ENCODE measurements at regions not wholly inside any gene's neighbourhood (a gene's known extent, or its start where the extent isn't known, plus 50 kb on each side); places are given as distances from the start of the nearest gene placed in this dataset.

DNA sequence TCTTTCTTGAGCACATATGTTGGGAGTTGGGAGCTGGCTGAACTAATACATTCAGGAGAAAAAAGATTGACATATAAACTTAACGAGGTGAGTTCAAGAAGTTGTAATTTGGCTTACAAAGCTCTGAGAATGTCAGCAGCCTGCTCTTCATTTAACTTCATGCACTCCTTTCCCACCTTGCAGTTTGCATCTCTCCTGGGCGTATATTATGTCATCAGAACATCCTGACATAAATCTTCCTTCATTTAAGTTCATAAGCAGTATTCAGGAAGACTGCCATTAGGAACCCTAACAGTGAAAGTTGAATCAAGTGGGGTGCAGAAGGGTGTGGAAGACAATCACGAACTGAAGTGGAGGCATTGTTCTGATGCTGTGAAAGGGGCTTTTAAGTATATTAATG, 288.1 kb downstream of the ARPP21 start:
- Mint-ChIP-seq H3K36me3 (no peaks in the 10 kb centered on the region), H3K4me3 (no peak overlapping the region), H3K27ac (no peak overlapping the region), H3K4me1 (no peaks in the 10 kb centered on the region), H3K27me3 (no peaks in the 10 kb centered on the region), H3K9me3 (no peaks in the 10 kb centered on the region)
- DNase-seq: no peak
- CTCF ChIA-PET: no interaction called here

DNA sequence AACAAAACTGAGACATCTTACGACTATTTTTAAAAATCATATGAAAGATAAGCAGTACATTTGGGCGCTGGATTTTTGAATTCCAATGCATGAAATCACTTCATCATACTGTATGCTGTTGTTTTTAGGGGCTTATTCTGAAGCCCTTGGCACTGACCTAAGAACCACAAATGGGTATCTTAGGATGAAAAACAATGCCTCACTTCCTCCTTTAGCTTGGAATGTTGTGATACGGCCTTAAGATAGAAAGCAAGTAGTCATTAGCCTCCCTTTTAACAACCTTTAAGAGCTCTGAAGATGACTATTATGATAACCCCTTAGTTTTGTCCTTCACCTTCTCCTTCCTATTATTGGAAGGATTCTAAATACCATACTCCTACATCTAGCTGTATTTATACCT, 289.8 kb downstream of the ARPP21 start:
- Mint-ChIP-seq H3K9me3 (no peaks in the 10 kb centered on the region), H3K4me3 (no peak overlapping the region), H3K36me3 (no peaks in the 10 kb centered on the region), H3K27ac (no peak overlapping the region), H3K27me3 (no peaks in the 10 kb centered on the region), H3K4me1 (no peaks in the 10 kb centered on the region)
- CTCF ChIA-PET: no interaction called here
- no peak for DNase-seq

GRCh38 chr3:35931867-35932266, 292.5 kb downstream of the ARPP21 start:
- Mint-ChIP-seq H3K36me3 (no peaks in the 10 kb centered on the region), H3K4me3 (no peak overlapping the region), H3K27ac (no peak overlapping the region), H3K4me1 (no peaks in the 10 kb centered on the region), H3K27me3 (no peaks in the 10 kb centered on the region), H3K9me3 (no peaks in the 10 kb centered on the region)
- CTCF ChIA-PET: no interaction called here
- no peak for DNase-seq

DNA sequence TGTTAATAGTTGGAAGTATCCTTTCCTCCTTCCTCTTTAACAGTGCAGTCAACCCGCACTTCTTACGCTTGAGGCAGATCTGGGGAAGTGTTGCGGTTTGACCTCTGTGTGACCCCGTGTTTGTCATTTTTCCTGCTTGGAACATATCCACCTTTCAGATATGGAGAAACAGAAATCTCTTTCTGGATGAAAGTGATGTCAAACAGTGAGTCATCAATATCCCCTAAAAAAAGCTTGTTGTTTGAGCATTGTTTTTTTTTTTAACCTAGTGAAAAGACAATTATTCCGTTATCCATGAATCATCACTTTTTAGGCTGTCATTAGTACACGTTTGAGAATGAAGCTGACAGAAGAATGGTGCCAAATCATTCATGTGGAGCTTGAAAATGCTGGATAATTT, 293.7 kb downstream of the ARPP21 start:
- H3K27ac Mint-ChIP-seq: no peak overlapping the region
- H3K4me1 Mint-ChIP-seq: no peaks in the 10 kb centered on the region
- no peaks in the 10 kb centered on the region for H3K36me3 Mint-ChIP-seq
- no peaks in the 10 kb centered on the region for H3K27me3 Mint-ChIP-seq
- H3K4me3 Mint-ChIP-seq: no peak overlapping the region
- H3K9me3 Mint-ChIP-seq: no peaks in the 10 kb centered on the region
- no peak for DNase-seq
- CTCF ChIA-PET: no interaction called here

DNA sequence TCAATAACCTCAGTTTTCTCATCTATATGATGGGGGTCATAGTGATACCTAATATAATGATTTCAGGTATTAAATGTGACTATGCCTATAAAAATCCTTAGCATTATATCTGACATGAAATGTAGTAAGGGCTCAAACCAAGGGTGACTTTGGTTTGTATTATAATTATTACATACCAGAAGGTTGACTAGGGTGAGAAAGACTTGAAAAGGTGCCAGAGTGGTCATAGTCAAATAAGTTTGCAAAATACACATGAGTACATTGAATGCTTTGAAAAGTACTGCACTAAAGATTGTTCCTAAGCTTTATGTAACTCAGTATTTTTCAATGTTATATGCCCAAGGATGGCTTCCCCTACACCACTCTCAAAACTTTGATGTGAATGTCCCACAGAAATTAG, 297.2 kb downstream of the ARPP21 start:
- CTCF ChIA-PET: no interaction called here
- DNase-seq: no peak
- Mint-ChIP-seq H3K4me1 (no peaks in the 10 kb centered on the region), H3K36me3 (no peaks in the 10 kb centered on the region), H3K27me3 (no peaks in the 10 kb centered on the region), H3K4me3 (no peak overlapping the region), H3K27ac (no peak overlapping the region), H3K9me3 (no peaks in the 10 kb centered on the region)

GRCh38 chr3:35944926-35945710, 305.8 kb downstream of the ARPP21 start:
- H3K27ac Mint-ChIP-seq: no peak overlapping the region
- no peak overlapping the region for H3K4me3 Mint-ChIP-seq
- H3K36me3 Mint-ChIP-seq: no peaks in the 10 kb centered on the region
- CTCF ChIA-PET: no interaction called here
- no peak for DNase-seq
- H3K4me1 Mint-ChIP-seq: no peaks in the 10 kb centered on the region
- H3K9me3 Mint-ChIP-seq: no peaks in the 10 kb centered on the region
- H3K27me3 Mint-ChIP-seq: no peaks in the 10 kb centered on the region

- no peak for DNase-seq
- CTCF ChIA-PET: no interaction called here
- Mint-ChIP-seq H3K27ac (no peak overlapping the region), H3K4me1 (no peaks in the 10 kb centered on the region), H3K36me3 (no peaks in the 10 kb centered on the region), H3K9me3 (no peaks in the 10 kb centered on the region), H3K4me3 (no peak overlapping the region), H3K27me3 (no peaks in the 10 kb centered on the region)
Measured at GRCh38 chr3:35946121-35946853, 307.0 kb downstream of the ARPP21 start.

DNA sequence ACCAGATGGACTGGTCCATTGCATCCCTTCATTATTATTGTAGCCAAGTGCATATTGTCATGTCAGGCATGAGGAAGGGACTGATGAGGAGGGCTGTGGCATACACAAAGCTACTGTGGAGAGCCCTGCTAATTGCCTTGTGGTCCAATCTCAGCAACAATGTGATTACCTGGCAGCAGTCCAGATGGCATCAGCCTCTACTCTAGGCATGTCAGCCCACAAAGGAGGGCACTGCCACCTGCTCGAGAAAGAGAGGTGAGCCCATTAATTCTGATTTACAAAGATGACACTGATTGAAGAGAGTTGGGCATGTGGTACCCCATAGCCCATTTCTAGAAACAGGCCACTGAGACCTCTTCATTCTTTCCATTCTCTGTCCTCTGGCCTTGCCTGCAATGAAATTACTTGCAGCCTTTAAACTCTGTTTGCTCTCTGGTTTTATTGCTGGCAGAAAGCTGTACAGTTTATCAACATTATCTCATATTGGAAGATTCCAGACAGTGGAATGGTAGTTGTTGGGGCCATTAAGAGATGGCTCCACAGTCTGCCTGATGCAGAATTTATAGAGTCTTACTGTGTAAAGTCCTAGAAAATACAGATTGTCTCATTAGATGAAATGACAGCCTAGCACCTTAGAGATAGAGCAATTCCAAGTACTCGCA, 307.7 kb downstream of the ARPP21 start:
- H3K36me3 Mint-ChIP-seq: no peaks in the 10 kb centered on the region

GRCh38 chr3:35950021-35950420, 310.7 kb downstream of the ARPP21 start:
- H3K27ac Mint-ChIP-seq: no peak overlapping the region
- H3K9me3 Mint-ChIP-seq: no peaks in the 10 kb centered on the region
- no peaks in the 10 kb centered on the region for H3K27me3 Mint-ChIP-seq
- H3K36me3 Mint-ChIP-seq: no peaks in the 10 kb centered on the region
- H3K4me1 Mint-ChIP-seq: no peaks in the 10 kb centered on the region
- no peak for DNase-seq
- CTCF ChIA-PET: no interaction called here
- H3K4me3 Mint-ChIP-seq: no peak overlapping the region

More for the DNA sequence above, 307.7 kb downstream of the ARPP21 start:
- H3K27me3 Mint-ChIP-seq: no peaks in the 10 kb centered on the region
- DNase-seq: no peak
- H3K27ac Mint-ChIP-seq: no peak overlapping the region
- H3K4me1 Mint-ChIP-seq: no peaks in the 10 kb centered on the region
- H3K4me3 Mint-ChIP-seq: no peak overlapping the region
- no peaks in the 10 kb centered on the region for H3K9me3 Mint-ChIP-seq
- CTCF ChIA-PET: no interaction called here

- Mint-ChIP-seq H3K4me3 (no peak overlapping the region), H3K36me3 (no peaks in the 10 kb centered on the region), H3K27ac (no peak overlapping the region), H3K9me3 (no peaks in the 10 kb centered on the region), H3K4me1 (no peaks in the 10 kb centered on the region), H3K27me3 (no peaks in the 10 kb centered on the region)
- DNase-seq: no peak
- CTCF ChIA-PET: no interaction called here
Measured at GRCh38 chr3:35954413-35954812, 315.1 kb downstream of the ARPP21 start.

DNA sequence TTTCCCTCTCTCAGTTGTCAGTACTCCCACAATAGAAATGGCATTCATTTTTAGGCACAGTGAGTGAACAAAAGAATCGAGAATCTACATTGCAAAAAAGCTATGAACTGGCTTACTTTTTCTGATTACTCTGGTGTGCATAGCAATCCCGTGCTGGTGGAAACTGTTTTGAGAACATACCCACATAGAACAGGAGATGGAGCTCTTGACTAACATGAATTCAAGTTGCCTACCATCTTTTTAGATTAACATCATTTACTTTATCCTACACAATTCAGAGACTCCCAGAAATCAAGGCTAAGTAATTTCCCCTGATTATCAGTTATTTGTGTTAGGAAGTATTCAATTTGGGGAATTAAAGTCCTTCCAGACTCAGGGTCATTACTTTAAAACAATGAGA, 326.6 kb downstream of the ARPP21 start:
- no peaks in the 10 kb centered on the region for H3K4me1 Mint-ChIP-seq
- DNase-seq: no peak
- CTCF ChIA-PET: interaction anchor here (0.6 kb wide), 2 partner anchors 33 to 44 kb away, joined by 3 read pairs; no protein-coding TSS in a partner anchor
- H3K27ac Mint-ChIP-seq: no peak overlapping the region
- no peak overlapping the region for H3K4me3 Mint-ChIP-seq
- no peaks in the 10 kb centered on the region for H3K9me3 Mint-ChIP-seq
- H3K27me3 Mint-ChIP-seq: no peaks in the 10 kb centered on the region
- H3K36me3 Mint-ChIP-seq: no peaks in the 10 kb centered on the region

- no peaks in the 10 kb centered on the region for H3K36me3 Mint-ChIP-seq
- CTCF ChIA-PET: interaction anchor here (0.6 kb wide), 1 partner anchor 44 kb away, joined by 3 read pairs; no protein-coding TSS in a partner anchor
- no peaks in the 10 kb centered on the region for H3K27me3 Mint-ChIP-seq
- no peaks in the 10 kb centered on the region for H3K9me3 Mint-ChIP-seq
- H3K4me1 Mint-ChIP-seq: no peaks in the 10 kb centered on the region
- no peak overlapping the region for H3K27ac Mint-ChIP-seq
- H3K4me3 Mint-ChIP-seq: no peak overlapping the region
- DNase-seq: no peak
Measured at GRCh38 chr3:35966629-35967464, 327.5 kb downstream of the ARPP21 start.

GRCh38 chr3:35968043-35968622, 328.8 kb downstream of the ARPP21 start:
- Mint-ChIP-seq H3K4me3 (no peak overlapping the region), H3K4me1 (no peaks in the 10 kb centered on the region), H3K27me3 (no peaks in the 10 kb centered on the region), H3K27ac (no peak overlapping the region), H3K36me3 (no peaks in the 10 kb centered on the region), H3K9me3 (no peaks in the 10 kb centered on the region)
- DNase-seq: no peak
- CTCF ChIA-PET: no interaction called here

DNA sequence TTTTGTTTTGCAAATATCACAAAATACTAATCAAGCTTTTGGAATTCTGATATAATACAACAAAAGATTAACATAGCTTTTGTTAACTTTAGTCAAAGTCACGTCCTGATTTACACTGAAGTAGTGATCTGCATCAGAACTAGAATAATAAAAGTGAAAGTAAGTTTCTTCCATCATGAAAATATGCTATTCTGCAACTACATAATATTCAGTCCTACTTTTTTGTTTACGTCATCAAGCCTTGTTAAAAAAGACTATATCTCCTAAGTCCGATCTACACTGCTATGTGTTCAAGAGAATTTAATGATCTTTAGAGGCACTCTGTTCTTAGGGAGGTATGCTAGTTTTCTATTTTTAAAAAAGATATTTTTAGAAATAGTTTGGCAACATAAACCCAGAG, 330.1 kb downstream of the ARPP21 start:
- no peak for DNase-seq
- CTCF ChIA-PET: no interaction called here
- no peaks in the 10 kb centered on the region for H3K4me1 Mint-ChIP-seq
- H3K27ac Mint-ChIP-seq: no peak overlapping the region
- no peaks in the 10 kb centered on the region for H3K9me3 Mint-ChIP-seq
- H3K4me3 Mint-ChIP-seq: no peak overlapping the region
- no peaks in the 10 kb centered on the region for H3K36me3 Mint-ChIP-seq
- no peaks in the 10 kb centered on the region for H3K27me3 Mint-ChIP-seq

All from activated naive CD4-positive, alpha-beta T cell treated with anti-CD3 and anti-CD28 coated beads, Interleukin-2, amount 10 ng/mL, durations not matched to agents 7 days and 5 days (primary cell).